ENCODE measurements at regions not wholly inside any gene's neighbourhood (a gene's known extent, or its start where the extent isn't known, plus 50 kb on each side); places are given as distances from the start of the nearest gene placed in this dataset.

DNA sequence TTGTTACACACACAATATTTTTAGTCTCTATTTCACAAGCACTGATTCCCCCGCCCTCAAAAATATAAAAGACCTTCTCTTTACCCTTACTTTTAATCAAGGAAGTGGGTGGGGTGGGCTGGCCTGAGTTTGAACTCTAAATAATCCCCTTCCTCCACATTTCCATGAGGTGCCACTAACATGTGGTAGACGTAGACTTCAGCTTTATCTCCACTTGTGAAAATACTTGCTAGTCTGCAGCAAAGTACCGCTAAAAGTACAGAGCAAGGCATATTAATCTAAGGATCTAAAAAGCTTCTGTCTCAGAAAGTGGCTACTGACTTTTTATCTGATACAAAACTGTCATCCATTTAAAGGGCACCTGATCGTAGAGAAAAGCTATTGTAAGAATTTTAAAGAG lies 739.6 kb upstream of the SLC10A2 start:
- TF ChIP-seq, protein P1, sequence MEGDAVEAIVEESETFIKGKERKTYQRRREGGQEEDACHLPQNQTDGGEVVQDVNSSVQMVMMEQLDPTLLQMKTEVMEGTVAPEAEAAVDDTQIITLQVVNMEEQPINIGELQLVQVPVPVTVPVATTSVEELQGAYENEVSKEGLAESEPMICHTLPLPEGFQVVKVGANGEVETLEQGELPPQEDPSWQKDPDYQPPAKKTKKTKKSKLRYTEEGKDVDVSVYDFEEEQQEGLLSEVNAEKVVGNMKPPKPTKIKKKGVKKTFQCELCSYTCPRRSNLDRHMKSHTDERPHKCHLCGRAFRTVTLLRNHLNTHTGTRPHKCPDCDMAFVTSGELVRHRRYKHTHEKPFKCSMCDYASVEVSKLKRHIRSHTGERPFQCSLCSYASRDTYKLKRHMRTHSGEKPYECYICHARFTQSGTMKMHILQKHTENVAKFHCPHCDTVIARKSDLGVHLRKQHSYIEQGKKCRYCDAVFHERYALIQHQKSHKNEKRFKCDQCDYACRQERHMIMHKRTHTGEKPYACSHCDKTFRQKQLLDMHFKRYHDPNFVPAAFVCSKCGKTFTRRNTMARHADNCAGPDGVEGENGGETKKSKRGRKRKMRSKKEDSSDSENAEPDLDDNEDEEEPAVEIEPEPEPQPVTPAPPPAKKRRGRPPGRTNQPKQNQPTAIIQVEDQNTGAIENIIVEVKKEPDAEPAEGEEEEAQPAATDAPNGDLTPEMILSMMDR (IDR thresholded peaks at IDR 0.05; ENCODE audit: low read length) = no peak
- TF ChIP-seq EZH2 (IDR thresholded peaks at IDR 0.05; ENCODE audit: borderline replicate concordance, low read length) = no peak
